Uterus (tissue), 3 donors: ENCODE measurements at regions not wholly inside any gene's neighbourhood (a gene's known extent, or its start where the extent isn't known, plus 50 kb on each side); places are given as distances from the start of the nearest gene placed in this dataset.

Experiments
- DNase-seq, 2 donors: peaks; one replicate each; pipeline ENCODE4 v3.0.0-alpha.2; 2019 to 2020
- H3K27ac ChIP-seq, 2 donors: fragments of 200-600 bp; sonication (generic); 1 replicate in 1 of 2; 2 replicates in 1 of 2; pipeline ENCODE4 v1.5.1; 2016 to 2018
- H3K27me3 ChIP-seq, 2 donors: fragments of 200-600 bp; sonication (generic); one replicate each; pipeline ENCODE4 v1.5.1; 2018 to 2019; ENCODE audit warnings: control low read depth in 1 of 2
- H3K36me3 ChIP-seq, 2 donors: fragments of 200-600 bp; sonication (generic); one replicate each; pipeline ENCODE4 v1.5.1; 2019; ENCODE audit warnings: control low read depth in 1 of 2
- H3K4me1 ChIP-seq, 2 donors: fragments of 200-600 bp; sonication (generic); one replicate each; pipeline ENCODE4 v1.5.1; 2018 to 2019; ENCODE audit warnings: control low read depth in 1 of 2
- H3K4me3 ChIP-seq, 2 donors: fragments of 200-600 bp; sonication (generic); 1 replicate in 1 of 2; 2 replicates in 1 of 2; pipeline ENCODE4 v1.5.1; 2018 to 2019; ENCODE audit warnings: mild to moderate bottlenecking in 1 of 2
- H3K9me3 ChIP-seq, 2 donors: fragments of 200-600 bp; sonication (generic); one replicate each; pipeline ENCODE4 v1.5.1; 2019; ENCODE audit warnings: control low read depth in 1 of 2
- CTCF ChIP-seq, 4 experiments: fragments of 200-600 bp in 2 of 4; fragments of 450-650 bp in 2 of 4; sonication (generic) in 2 of 4; IDR thresholded peaks; one replicate each; pipeline ENCODE4 v1.5.1; 2016 to 2019; ENCODE audit warnings: antibody characterized with exemption in 4 of 4, mild to moderate bottlenecking in 2 of 4, moderate library complexity in 1 of 4
- POLR2A ChIP-seq, 2 donors: fragments of 450-650 bp; IDR thresholded peaks; one replicate each; pipeline ENCODE4 v1.6.1; 2016; ENCODE audit warnings: antibody characterized with exemption in 2 of 2, mild to moderate bottlenecking in 1 of 2, moderate library complexity in 1 of 2
- intact Hi-C: fragments of 100-400 bp; cut with DNase I; formaldehyde crosslinking; loops from one replicate; pipeline ENCODE4 v1.15.1; 2023; ENCODE audit warnings: low total_unique reads
- donor health status: DM: yes; HTN: yes; CAD: no.

- Histone ChIP-seq H3K9me3 (no peaks in the 10 kb centered on the region), H3K36me3 (no peaks in the 10 kb centered on the region), H3K4me3 (no peak overlapping the region), H3K27me3 (no peaks in the 10 kb centered on the region), H3K4me1 (no peaks in the 10 kb centered on the region), H3K27ac (no peak overlapping the region)
- no peak for DNase-seq
- intact Hi-C loops: no loop called here
- TF ChIP-seq POLR2A (IDR thresholded peaks at IDR 0.05): no peak
- no peak for TF ChIP-seq CTCF (IDR thresholded peaks at IDR 0.05)
Observed at GRCh38 chr12:77349689-77350370, 284.5 kb upstream of the E2F7 start.

GRCh38 chr12:77347017-77347416, 281.6 kb upstream of the E2F7 start:
- intact Hi-C loops: no loop called here
- no peak overlapping the region for H3K4me3 ChIP-seq
- TF ChIP-seq POLR2A (IDR thresholded peaks at IDR 0.05) (no peak), CTCF (IDR thresholded peaks at IDR 0.05) (no peak)
- no peak for DNase-seq
- H3K9me3 ChIP-seq: no peaks in the 10 kb centered on the region
- H3K36me3 ChIP-seq: no peaks in the 10 kb centered on the region
- no peak overlapping the region for H3K27ac ChIP-seq
- H3K27me3 ChIP-seq: no peaks in the 10 kb centered on the region
- no peaks in the 10 kb centered on the region for H3K4me1 ChIP-seq

- H3K4me1 ChIP-seq: no peaks in the 10 kb centered on the region
- H3K27ac ChIP-seq: no peak overlapping the region
- H3K36me3 ChIP-seq: no peaks in the 10 kb centered on the region
- no peak for DNase-seq
- H3K4me3 ChIP-seq: no peak overlapping the region
- H3K27me3 ChIP-seq: no peaks in the 10 kb centered on the region
- TF ChIP-seq POLR2A (IDR thresholded peaks at IDR 0.05) (no peak), CTCF (IDR thresholded peaks at IDR 0.05) (no peak)
- H3K9me3 ChIP-seq: no peaks in the 10 kb centered on the region
- intact Hi-C loops: no loop called here
Observed at GRCh38 chr12:77345336-77345735, 280.0 kb upstream of the E2F7 start.

- no peak for TF ChIP-seq CTCF (IDR thresholded peaks at IDR 0.05)
- no peak for TF ChIP-seq POLR2A (IDR thresholded peaks at IDR 0.05)
- Histone ChIP-seq H3K4me1 (no peaks in the 10 kb centered on the region), H3K4me3 (no peak overlapping the region), H3K27me3 (no peaks in the 10 kb centered on the region), H3K27ac (no peak overlapping the region), H3K9me3 (no peaks in the 10 kb centered on the region), H3K36me3 (no peaks in the 10 kb centered on the region)
- intact Hi-C loops: no loop called here
- no peak for DNase-seq
Observed at GRCh38 chr12:77344651-77345050, 279.3 kb upstream of the E2F7 start.

- no peaks in the 10 kb centered on the region for H3K9me3 ChIP-seq
- H3K4me3 ChIP-seq: no peak overlapping the region
- no peaks in the 10 kb centered on the region for H3K27me3 ChIP-seq
- H3K27ac ChIP-seq: no peak overlapping the region
- no peak for TF ChIP-seq CTCF (IDR thresholded peaks at IDR 0.05)
- TF ChIP-seq POLR2A (IDR thresholded peaks at IDR 0.05): no peak
- intact Hi-C loops: no loop called here
- H3K36me3 ChIP-seq: no peaks in the 10 kb centered on the region
- H3K4me1 ChIP-seq: no peaks in the 10 kb centered on the region
- DNase-seq: no peak
Observed at GRCh38 chr12:77343291-77343690, 277.9 kb upstream of the E2F7 start.
